Thymus (tissue), 11 donors: ENCODE measurements at regions not wholly inside any gene's neighbourhood (a gene's known extent, or its start where the extent isn't known, plus 50 kb on each side); places are given as distances from the start of the nearest gene placed in this dataset.

Experiments used
- DNase-seq, 9 donors: peaks; one replicate each; pipeline ENCODE4 v3.0.0-alpha.2; 2013; ENCODE audit warnings: low spot score in 9 of 9, low read depth in 6 of 9, missing footprints in 1 of 9
- H3K27ac ChIP-seq, 2 donors: one replicate each; pipeline ENCODE4 v1.5.1; 2013; ENCODE audit warnings: control low read depth in 1 of 2, low read depth in 1 of 2, low read length in 1 of 2, mild to moderate bottlenecking in 1 of 2, moderate library complexity in 1 of 2
- H3K27me3 ChIP-seq, 2 donors: one replicate each; pipeline ENCODE4 v1.5.1; 2013; ENCODE audit warnings: low read length in 1 of 2; ENCODE audit not compliant: control insufficient read depth in 2 of 2, insufficient read depth in 1 of 2
- H3K36me3 ChIP-seq, 2 donors: one replicate each; pipeline ENCODE4 v1.5.1; 2013; ENCODE audit warnings: low read length in 1 of 2, mild to moderate bottlenecking in 1 of 2, moderate library complexity in 1 of 2; ENCODE audit not compliant: control insufficient read depth in 2 of 2, insufficient read depth in 2 of 2
- H3K4me1 ChIP-seq, 2 donors: one replicate each; pipeline ENCODE4 v1.5.1; 2013; ENCODE audit warnings: low read length in 2 of 2; ENCODE audit not compliant: control insufficient read depth in 2 of 2, insufficient read depth in 2 of 2
- H3K4me3 ChIP-seq, 2 donors: one replicate each; pipeline ENCODE4 v1.5.1; 2013; ENCODE audit warnings: low read length in 2 of 2, control low read depth in 1 of 2, mild to moderate bottlenecking in 1 of 2
- H3K9me3 ChIP-seq, 2 donors: one replicate each; pipeline ENCODE4 v1.5.1; 2013; ENCODE audit warnings: low read length in 1 of 2, mild to moderate bottlenecking in 1 of 2; ENCODE audit not compliant: control insufficient read depth in 2 of 2, insufficient read depth in 1 of 2
- WGBS: extraction: QIAGEN DNeasy Blood & Tissue Kit; methylation state at CpG from one replicate; pipeline ENCODE4 v1.1.7; 2013; 5-methylcytosine and 5-hydroxymethylcytosine counted together
- donor health status: healthy.

DNA sequence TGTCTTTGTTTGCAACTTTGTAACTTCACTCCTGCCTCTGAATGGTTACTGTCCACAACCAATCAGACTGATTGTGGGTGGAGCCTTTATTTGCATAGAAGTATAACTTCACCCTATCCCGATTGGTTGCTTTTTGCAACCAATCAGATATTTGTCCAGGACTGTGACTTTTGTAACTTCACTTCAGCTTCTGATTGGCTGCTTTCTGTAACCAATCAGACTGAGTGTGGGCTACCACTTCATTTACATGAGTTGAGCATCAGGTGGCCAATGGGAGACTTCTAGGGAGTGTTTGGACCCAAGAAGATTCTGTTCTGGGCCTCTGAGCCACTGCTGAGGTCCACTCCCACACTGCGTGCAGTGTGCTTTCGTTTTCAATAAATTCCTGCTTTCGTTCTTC is 1810.7 kb upstream of the CDH6 start:
- Histone ChIP-seq H3K27me3 (no peaks in the 10 kb centered on the region), H3K9me3 (peaks cover 0 to 2% of the 10 kb centered on the region in 2 donors), H3K36me3 (no peaks in the 10 kb centered on the region), H3K4me1 (no peaks in the 10 kb centered on the region), H3K4me3 (no peak overlapping the region), H3K27ac (no peak overlapping the region)
- 92% methylated on average over 4 of the region's 4 CpGs for WGBS
- DNase-seq = no peak

DNA sequence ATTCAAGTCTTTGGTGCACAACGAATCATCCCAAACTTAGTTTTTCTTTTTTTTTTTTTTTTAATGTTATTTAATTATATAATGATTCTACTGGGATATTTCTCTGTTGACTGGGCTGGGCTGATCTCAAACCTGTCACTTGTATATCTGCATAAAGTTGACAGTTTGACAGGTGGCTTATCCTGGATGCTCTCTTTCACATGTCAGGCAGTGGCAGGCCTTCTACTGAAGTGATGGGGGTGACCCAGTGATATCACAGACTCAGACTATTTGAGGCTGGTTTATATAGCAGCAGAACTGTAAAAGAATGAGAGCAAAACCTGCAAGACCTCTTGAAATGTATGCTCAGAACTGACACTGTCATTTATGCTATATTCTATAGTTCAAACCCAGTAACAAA is 1813.5 kb upstream of the CDH6 start:
- no peak for DNase-seq
- Histone ChIP-seq H3K4me1 (no peaks in the 10 kb centered on the region), H3K27me3 (no peaks in the 10 kb centered on the region), H3K27ac (no peak overlapping the region), H3K4me3 (no peak overlapping the region), H3K36me3 (no peaks in the 10 kb centered on the region), H3K9me3 (peaks cover 0 to 6% of the 10 kb centered on the region in 2 donors)
- WGBS = 98% methylated on average over 1 of the region's 1 CpG

DNA sequence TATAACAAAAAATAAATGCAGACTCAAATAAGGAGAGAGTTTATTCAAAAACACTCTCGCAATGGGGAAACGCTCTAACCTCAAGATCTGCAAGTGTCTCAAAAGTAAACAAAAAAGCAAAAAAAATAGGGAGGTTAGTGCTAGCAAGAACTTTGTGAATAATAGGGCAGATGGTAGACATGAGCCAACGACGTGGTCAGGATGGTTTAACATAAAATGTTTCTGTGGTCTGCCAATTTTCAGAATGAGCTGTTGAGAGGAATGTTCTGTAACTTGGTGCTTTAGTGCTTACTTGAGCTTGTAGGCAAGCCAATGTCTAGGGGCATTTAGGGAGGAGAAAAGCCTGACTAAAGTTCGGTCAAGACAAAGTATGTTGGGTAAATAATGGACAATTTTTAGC is 1813.9 kb upstream of the CDH6 start:
- peaks cover 0 to 6% of the 10 kb centered on the region in 2 donors for H3K9me3 ChIP-seq
- no peaks in the 10 kb centered on the region for H3K4me1 ChIP-seq
- H3K4me3 ChIP-seq = no peak overlapping the region
- 94% methylated on average over 5 of the region's 5 CpGs for WGBS
- H3K27me3 ChIP-seq = no peaks in the 10 kb centered on the region
- no peaks in the 10 kb centered on the region for H3K36me3 ChIP-seq
- DNase-seq = no peak
- no peak overlapping the region for H3K27ac ChIP-seq

GRCh38 chr5:29378104-29378503 is 1815.4 kb upstream of the CDH6 start:
- Histone ChIP-seq H3K9me3 (peaks cover 0 to 6% of the 10 kb centered on the region in 2 donors), H3K4me3 (no peak overlapping the region), H3K36me3 (no peaks in the 10 kb centered on the region), H3K27me3 (no peaks in the 10 kb centered on the region), H3K4me1 (no peaks in the 10 kb centered on the region), H3K27ac (no peak overlapping the region)
- 84% methylated on average over 5 of the region's 5 CpGs for whole genome bisulfite sequencing
- no peak for DNase-seq

GRCh38 chr5:29370248-29370647 is 1823.2 kb upstream of the CDH6 start:
- WGBS = 92% methylated on average over 5 of the region's 5 CpGs
- DNase-seq = no peak
- Histone ChIP-seq H3K4me3 (no peak overlapping the region), H3K36me3 (no peaks in the 10 kb centered on the region), H3K27me3 (no peaks in the 10 kb centered on the region), H3K9me3 (no peaks in the 10 kb centered on the region), H3K27ac (no peak overlapping the region), H3K4me1 (no peaks in the 10 kb centered on the region)

DNA sequence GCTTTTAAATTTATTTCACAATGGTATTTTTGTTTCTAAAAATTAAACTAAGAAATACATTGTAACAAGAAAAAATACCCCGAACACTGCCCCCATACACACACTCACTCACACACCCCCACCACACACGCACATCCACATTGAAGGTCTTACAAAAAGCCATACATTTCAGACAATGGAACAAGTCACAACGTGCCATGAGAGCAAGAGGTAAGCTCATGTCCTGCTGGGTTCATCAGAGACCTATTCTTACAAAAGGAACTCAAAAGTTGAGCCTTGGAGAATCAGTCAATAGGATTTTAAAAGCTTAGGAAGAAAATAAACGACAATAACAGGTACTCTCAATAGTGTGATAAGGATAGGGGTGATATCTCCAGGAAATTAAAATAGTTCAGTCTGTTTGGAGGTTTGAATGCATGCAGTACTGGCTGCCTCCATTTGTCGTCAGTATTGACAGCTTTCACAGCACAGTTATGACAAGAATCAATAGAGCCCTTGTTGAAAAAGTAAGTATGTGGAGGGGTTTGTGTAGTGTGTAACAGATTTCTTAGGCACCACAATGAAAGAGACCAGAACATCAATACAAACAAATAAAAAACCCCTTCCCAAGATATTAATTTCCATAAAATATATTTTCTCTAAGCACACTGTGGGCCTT is 1826.2 kb upstream of the CDH6 start:
- Histone ChIP-seq H3K4me1 (no peaks in the 10 kb centered on the region), H3K4me3 (no peak overlapping the region), H3K27ac (no peak overlapping the region), H3K36me3 (no peaks in the 10 kb centered on the region), H3K9me3 (peaks cover 0 to 4% of the 10 kb centered on the region in 2 donors), H3K27me3 (no peaks in the 10 kb centered on the region)
- no peak for DNase-seq
- 75% methylated on average over 5 of the region's 5 CpGs for WGBS

DNA sequence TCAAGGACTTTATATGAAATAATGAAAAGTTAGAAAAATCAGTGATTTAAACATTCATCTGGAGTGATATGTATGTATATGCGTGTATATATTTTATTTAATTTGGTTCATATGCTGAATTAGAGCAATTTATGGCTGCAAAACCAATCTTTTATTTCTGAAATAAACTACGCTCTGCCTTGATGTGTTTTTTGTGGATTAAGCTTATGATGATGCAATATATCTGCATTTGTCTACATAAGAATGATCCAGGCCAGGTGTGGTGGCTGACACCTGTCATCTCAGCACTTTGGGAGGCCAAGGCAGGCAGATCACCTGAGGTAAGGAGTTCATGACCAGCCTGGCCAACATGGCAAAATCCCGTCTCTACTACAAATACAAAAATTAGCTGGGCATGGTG is 1842.3 kb upstream of the CDH6 start:
- Histone ChIP-seq H3K9me3 (peaks cover 0 to 3% of the 10 kb centered on the region in 2 donors), H3K27me3 (no peaks in the 10 kb centered on the region), H3K36me3 (no peaks in the 10 kb centered on the region), H3K4me3 (no peak overlapping the region), H3K4me1 (no peaks in the 10 kb centered on the region), H3K27ac (no peak overlapping the region)
- no peak for DNase-seq
- 89% methylated on average over 3 of the region's 3 CpGs for WGBS

DNA sequence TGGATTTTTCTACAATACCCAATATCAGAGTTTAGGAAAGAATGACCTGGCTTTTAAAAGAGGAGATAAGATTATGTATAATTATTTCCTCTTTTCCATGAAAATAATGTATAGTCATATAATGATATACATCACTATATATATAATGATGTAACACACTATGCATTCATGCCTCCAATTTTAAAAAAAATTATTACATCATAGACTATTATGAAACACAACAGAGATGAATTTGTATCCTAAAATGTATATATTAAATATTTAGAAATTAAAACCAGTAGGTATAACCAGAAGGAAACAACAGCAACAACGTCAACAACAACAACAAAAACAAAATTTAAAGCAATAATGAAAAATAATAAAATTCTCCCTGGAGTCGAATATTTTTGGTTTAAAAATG is 1856.5 kb upstream of the CDH6 start:
- 91% methylated on average over 2 of the region's 2 CpGs for WGBS
- Histone ChIP-seq H3K4me3 (no peak overlapping the region), H3K36me3 (no peaks in the 10 kb centered on the region), H3K4me1 (no peaks in the 10 kb centered on the region), H3K27ac (no peak overlapping the region), H3K9me3 (no peaks in the 10 kb centered on the region), H3K27me3 (no peaks in the 10 kb centered on the region)
- no peak for DNase-seq

DNA sequence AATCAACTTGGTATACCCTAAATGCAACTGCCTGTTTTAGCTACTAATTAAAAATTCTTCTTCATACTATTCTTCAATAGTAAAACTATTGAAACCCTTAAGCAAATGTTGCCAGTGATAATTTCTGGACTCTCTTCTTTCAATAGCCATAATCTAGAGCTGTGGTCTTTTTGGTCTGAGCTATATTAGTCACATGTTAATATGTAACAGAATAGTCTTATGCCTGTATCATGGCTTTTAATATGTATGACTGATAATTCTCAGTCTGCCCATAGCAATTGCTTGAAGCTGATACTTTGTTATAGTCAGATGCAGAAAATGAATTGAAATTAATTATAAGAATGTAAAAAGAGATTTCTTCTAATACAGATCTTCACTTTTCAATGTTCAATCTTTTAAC is 1871.9 kb upstream of the CDH6 start:
- H3K27me3 ChIP-seq = no peaks in the 10 kb centered on the region
- H3K27ac ChIP-seq = no peak overlapping the region
- DNase-seq = no peak
- no peak overlapping the region for H3K4me3 ChIP-seq
- H3K9me3 ChIP-seq = peaks cover 0 to 4% of the 10 kb centered on the region in 2 donors
- H3K4me1 ChIP-seq = no peaks in the 10 kb centered on the region
- H3K36me3 ChIP-seq = no peaks in the 10 kb centered on the region

DNA sequence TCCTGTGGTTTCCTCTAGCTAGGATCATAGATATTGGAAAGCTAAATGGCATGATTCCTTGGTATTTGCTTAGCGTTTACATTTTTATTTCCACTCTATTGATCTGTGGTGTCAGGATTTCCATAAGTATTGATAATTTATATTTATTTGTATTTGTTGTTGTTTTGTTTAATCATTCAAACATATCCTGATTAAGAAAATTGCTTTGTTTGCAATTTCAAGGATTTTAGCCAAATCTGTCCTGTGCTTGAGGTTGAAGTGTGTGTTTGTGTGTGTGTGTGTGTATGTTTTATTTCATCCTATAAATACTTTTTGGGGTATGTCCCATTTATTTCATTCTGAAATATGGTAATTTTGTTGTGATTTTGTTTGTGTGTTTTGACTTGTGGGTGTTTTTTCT is 1884.1 kb upstream of the CDH6 start:
- no peak overlapping the region for H3K4me3 ChIP-seq
- H3K27ac ChIP-seq = no peak overlapping the region
- H3K27me3 ChIP-seq = no peaks in the 10 kb centered on the region
- H3K9me3 ChIP-seq = peaks cover 0 to 4% of the 10 kb centered on the region in 2 donors
- no peaks in the 10 kb centered on the region for H3K36me3 ChIP-seq
- no peaks in the 10 kb centered on the region for H3K4me1 ChIP-seq
- WGBS = 91% methylated on average over 1 of the region's 1 CpG
- no peak for DNase-seq
